GM21447 (cell line): ENCODE measurements at regions not wholly inside any gene's neighbourhood (a gene's known extent, or its start where the extent isn't known, plus 50 kb on each side); places are given as distances from the start of the nearest gene placed in this dataset.

ENCODE experiments used
- ATAC-seq: cut with Tn5 transposase; IDR thresholded peaks from one replicate; pipeline ENCODE4 v1.9.1; 2021; ENCODE audit not compliant: unreplicated experiment

DNA sequence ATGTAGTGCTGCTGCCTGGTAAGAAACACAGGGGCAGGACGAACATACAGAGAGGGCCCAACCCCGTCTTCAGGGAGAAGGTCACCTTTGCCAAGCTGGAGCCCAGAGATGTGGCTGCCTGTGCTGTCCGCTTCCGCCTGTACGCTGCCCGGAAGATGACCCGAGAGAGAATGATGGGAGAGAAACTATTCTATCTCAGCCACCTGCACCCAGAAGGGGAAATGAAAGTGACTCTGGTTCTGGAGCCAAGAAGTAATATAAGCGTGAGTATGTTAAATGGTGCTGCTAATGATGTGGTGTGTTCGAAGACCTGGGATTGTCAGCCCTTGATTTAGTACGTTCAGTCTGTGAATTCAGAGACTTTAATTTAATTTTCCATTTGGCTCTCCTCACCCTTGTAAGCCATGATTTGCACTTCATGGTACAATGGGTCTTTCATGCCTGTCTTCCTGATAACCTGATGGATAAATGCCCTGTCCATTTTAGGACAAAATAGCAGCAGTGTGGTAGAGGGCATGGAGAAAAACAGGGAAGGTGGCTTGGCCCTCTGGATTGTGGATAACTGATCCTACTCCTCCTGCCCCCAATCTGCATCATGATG lies 318.9 kb downstream of the SNAPC1 start:
- ATAC-seq: peak; percentile 93

DNA sequence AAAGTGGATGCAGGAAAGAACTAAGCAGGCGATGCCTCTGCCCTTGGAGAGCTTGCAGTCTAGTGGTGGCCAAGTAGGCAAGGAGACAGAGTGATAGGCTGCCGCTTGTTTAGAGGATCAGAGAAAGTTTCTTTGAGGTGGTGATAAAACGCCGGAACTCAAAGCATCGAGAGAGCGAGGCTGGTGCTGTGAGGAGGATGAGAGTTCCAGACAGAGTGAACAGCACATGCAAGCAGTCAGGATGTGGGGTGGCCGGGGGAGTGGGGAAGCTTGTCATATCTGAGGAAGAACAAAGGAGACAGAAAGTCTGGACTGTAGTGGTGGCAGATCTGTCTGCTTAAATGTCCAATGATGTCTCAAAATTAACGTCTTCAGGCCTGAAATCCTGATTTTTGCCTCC lies 319.7 kb downstream of the SNAPC1 start:
- ATAC-seq: no peak

- no peak for ATAC-seq
Measured at GRCh38 chr14:62082779-62083178, 320.6 kb downstream of the SNAPC1 start.

- ATAC-seq: no peak
Measured at GRCh38 chr14:62084020-62084419, 321.8 kb downstream of the SNAPC1 start.

DNA sequence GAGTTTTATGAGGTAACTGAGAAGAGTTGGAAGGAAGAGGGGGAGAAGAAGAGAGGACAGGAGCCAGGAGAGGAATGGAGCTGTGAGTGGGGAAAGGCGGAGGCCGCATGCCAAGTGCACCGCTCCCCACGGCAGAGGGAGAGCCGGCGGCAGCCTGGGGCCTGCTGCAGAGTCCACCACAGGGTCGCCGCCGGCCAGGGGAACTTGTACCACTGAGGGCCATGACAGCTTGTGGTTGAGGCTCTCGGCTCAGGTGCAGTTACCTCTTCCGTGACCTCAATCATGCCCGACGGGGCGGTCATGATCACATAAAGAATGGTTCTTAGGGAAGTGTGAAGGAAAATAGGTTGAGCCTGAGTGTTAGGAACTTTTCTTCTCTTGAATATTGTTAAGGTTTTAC lies 325.0 kb downstream of the SNAPC1 start:
- ATAC-seq: no peak

DNA sequence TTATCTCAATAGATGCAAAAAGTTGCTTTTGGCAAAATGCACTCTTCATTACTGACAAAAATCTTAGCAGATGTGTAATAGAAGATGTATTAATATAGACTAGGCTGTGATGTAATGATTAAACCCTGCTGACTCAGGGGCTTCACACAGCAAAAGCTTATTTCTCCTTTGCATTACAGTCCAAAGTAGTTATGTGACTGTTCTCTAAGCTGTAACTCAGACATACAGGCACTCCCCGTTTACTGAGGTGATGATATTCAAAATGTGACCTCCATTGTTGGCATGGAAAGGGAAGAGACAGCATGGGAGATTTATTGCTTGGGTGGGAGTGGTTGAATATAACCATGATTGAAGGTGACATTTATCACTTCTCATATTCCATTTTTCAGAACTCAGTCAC lies 331.5 kb downstream of the SNAPC1 start:
- ATAC-seq: no peak

DNA sequence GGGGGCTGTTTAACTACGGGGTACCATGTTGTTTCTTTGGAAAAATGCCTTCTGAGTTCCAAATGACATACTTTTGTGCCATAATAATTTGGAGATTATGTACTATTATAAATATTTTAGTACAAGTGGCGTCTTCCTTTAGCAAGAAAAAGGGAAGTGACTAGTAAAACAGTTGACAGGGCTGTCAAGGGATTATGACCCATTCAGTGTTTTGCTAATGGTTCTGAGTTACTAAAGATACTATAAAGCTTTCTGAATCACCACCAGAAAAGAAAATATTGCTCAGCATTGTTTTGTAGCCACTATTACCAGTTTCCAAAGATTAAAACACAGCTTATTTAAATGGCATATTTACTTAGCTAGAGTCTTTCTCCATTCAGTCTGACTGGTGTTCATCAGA lies 334.9 kb downstream of the SNAPC1 start:
- ATAC-seq: no peak

GRCh38 chr14:62097824-62098223 lies 335.6 kb downstream of the SNAPC1 start:
- no peak for ATAC-seq

DNA sequence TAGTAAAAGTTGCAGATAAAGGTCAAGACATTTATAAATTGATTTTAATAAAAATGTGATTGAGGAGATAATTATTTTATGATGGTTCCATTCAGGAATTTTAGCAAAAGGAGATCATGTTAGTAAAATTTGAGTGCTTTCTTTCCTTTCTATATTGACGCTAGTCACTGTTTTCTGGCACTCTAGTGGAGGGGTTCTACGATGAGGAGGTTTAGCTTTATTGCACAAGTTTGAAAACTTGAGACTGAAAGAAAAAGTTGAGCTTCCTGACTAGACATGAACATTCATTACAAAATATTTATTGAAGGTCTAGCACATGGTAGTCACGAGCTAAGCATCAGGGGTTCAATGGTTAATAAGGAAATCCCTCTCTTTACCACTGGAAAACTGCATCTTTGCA lies 336.1 kb downstream of the SNAPC1 start:
- ATAC-seq: no peak

GRCh38 chr14:62099091-62099490 lies 336.9 kb downstream of the SNAPC1 start:
- ATAC-seq: no peak

DNA sequence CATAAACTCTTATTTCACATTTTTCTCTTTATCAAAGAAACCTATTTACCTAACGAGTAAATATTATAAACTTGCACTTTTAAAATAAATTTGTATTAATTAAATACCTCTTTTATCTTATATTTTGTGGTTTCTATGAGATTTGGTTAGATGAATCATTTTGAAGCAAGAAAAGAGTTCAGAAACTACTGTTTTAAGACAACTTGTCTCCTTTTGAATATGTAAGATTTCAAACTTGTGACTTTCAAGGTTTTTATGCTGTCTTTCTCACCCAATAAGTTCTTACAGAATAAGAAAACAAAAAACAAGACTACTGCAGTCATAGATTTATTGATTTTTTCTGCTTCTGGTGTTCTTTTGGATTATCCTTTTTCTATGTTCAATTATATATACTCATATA lies 339.0 kb downstream of the SNAPC1 start:
- ATAC-seq: no peak

GRCh38 chr14:62101673-62102348 lies 339.6 kb downstream of the SNAPC1 start:
- ATAC-seq: no peak

- ATAC-seq: no peak
Measured at GRCh38 chr14:62102349-62102725, 340.1 kb downstream of the SNAPC1 start.

GRCh38 chr14:62103464-62103863 lies 341.2 kb downstream of the SNAPC1 start:
- no peak for ATAC-seq

GRCh38 chr14:62110941-62111340 lies 348.7 kb downstream of the SNAPC1 start:
- no peak for ATAC-seq

DNA sequence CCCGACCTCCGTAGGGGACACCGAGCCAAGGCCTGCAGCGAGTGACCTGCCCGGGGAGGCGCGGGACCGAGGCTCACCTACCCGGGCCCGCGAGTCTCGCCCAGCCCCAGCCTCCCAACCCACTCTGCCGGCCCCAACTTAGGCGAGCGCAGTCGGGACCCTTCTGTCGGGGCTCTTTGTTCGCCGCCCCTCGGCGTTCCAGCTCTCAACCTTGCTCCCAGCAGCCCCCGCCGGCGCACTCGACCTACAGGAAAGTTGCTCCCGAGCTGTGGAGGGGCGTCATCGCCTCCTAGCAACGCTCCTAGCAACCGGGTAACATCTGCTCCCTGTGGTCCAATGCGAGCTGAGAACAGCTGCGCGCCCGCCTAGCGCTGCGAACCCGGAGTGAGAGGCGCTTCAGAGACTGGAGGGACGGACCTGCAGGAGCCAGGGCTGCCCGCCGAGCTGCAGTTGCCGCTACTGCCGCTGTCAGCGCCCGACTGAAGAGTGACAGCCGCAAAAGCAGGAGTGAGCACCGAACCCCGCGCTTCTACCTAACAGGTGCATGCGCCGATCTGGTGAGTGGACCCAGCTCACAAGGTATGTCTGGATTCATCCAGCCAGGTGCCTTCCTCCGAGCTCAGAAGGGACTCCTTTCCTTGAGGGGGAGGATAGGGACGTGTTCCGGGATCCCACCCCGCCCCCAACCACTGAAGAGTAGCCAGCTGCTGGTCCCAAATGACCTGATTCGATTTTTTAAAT lies 355.0 kb downstream of the SNAPC1 start:
- peak; percentile 85 for ATAC-seq

DNA sequence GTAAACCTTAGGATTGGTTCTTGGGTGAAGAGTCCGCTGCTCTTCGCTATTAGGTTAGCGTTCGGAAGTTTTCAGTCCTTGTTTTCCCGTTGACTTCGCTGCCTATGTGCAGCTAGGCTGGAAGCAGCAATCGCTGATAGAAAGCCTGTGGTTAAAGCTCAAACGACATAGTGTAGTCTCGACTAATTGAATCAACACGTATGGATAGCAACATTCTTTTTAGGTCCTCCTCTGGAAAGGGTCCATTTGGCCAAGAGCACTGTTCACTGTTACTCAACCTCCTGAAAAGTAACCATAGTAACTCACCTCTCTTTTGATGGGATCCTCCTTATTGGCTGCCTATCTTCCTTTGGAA lies 355.5 kb downstream of the SNAPC1 start:
- ATAC-seq: no peak

DNA sequence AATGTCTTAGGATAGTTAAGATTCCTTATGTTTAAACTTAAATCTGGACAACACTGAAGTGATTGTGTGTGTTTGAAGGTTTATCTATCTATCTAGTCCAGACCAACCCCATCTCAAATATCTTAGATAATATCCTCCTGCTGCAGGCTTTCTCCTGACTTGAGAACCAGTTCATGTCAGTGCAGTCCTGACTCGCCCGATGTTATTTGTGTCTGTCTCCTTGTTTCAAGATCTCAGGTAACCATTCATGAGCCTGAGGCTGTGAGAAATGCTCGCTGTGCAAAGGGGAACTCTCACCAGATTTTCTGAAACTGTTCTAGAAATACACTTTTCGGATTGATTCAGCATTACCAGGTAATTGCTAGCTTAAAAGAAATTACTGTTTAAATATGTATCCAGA lies 356.2 kb downstream of the SNAPC1 start:
- ATAC-seq: no peak

DNA sequence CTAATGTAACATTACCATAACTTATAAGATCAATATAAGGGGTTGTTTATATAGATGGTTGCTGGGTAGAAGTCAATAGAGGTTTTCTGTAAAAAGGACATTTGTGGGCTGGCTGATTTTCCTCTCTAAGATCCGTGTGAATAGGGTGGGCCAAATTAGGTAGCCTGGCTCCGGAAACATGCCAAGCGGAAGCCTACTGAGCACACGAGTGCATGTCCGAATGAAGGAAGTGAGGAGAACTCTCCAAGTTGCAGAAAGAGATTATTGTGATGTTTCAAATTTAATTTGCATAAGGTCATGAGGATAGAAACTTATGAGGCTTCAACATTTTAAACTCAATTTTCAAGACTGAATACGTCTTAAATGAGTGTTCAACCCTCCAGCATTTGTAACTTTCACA lies 356.7 kb downstream of the SNAPC1 start:
- no peak for ATAC-seq

- no peak for ATAC-seq
Measured at GRCh38 chr14:62123961-62124360, 361.7 kb downstream of the SNAPC1 start.

DNA sequence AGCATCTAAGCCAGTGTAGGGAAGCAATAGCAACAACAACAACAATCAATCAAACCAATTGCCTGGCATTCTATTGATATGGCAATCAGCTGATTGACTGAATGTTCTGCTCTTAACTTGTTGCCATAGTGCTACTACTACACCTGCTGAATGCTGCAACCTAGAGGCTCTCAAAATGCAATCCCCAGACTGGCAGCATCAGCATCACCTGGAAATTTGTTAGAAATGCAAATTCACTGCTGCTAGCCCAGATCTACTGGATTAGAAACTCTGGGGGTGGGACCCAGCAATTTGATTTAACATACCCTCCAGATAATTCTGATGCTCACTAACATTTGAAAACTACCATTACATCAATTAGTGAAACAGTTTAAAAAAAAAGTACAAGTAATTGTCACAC lies 363.6 kb downstream of the SNAPC1 start:
- no peak for ATAC-seq

DNA sequence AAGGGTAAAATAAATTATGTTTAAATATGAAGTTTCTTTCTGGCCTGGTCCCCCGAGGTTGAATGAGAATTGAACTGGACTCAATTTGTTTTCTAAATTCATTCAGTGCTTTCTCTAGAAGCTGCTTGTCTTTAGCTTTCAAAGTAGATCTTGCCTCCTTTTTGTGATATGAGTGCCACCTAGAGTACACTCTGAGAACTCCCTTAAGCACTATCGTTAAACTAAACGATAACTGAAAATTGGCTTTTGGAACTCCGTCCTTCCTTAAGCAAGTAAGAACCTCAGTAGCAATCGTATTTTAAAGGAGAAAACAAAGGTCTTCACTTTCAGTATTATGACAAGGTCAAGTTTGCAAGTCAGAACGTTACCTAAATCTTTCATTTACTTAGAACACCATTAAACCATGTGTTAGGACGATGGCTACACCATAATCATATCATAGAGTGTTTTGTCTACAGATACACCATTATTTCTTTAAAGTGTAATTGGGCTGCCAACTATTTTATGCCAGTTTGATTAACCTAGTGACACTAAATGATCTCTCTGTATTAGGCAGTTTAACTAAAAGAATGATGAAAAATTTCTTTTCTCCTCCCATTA lies 364.8 kb downstream of the SNAPC1 start:
- no peak for ATAC-seq
